ENCODE measurements at regions not wholly inside any gene's neighbourhood (a gene's known extent, or its start where the extent isn't known, plus 50 kb on each side); places are given as distances from the start of the nearest gene placed in this dataset.
"Not testable (repeated sequence)": the region's sequence is repeated elsewhere in the genome, so short reads cannot be mapped to it uniquely, and the experiment has no call there.

GRCh38 chr6:92263864-92264263, 1155.5 kb downstream of the EPHA7 start:
- ATAC-seq (ENCODE audit: insufficient read depth, low FRiP score), result no peak
- no peak for TF ChIP-seq CTCF (IDR thresholded peaks at IDR 0.05; ENCODE audit: control extremely low read depth, extremely low read depth)
- H3K4me1 ChIP-seq (ENCODE audit: control insufficient read depth in 5 of 5, insufficient read depth in 5 of 5, low read length in 5 of 5), result no peaks in the 10 kb centered on the region
- DNase-seq, result peak in 1 of 3 donors; percentile 10
- no peaks in the 10 kb centered on the region for H3K27me3 ChIP-seq (ENCODE audit: control insufficient read depth in 3 of 3, insufficient read depth in 3 of 3, low read length in 2 of 3)
- H3K27ac ChIP-seq (ENCODE audit: low read depth in 1 of 2, low read length in 1 of 2), result no peak overlapping the region
- 61 to 79% methylated on average over 6 of the region's 6 CpGs for WGBS, 2 donors
- no peaks in the 10 kb centered on the region for H3K36me3 ChIP-seq (ENCODE audit: control insufficient read depth in 4 of 4, insufficient read depth in 4 of 4, low read length in 4 of 4)
- no peaks in the 10 kb centered on the region for H3K9me3 ChIP-seq (ENCODE audit: control insufficient read depth in 4 of 4, insufficient read depth in 3 of 4, low read length in 3 of 4)
- no peak overlapping the region for H3K4me3 ChIP-seq
- H3K9ac ChIP-seq (ENCODE audit: insufficient read depth in 1 of 2, low read length in 2 of 2), result no peak overlapping the region

- WGBS, 2 donors, result 75 to 76% methylated on average over 2 of the region's 2 CpGs
- H3K9ac ChIP-seq (ENCODE audit: insufficient read depth in 1 of 2, low read length in 2 of 2), result no peak overlapping the region
- TF ChIP-seq CTCF (IDR thresholded peaks at IDR 0.05; ENCODE audit: control extremely low read depth, extremely low read depth), result no peak
- H3K27ac ChIP-seq (ENCODE audit: low read depth in 1 of 2, low read length in 1 of 2), result no peak overlapping the region
- H3K9me3 ChIP-seq (ENCODE audit: control insufficient read depth in 4 of 4, insufficient read depth in 3 of 4, low read length in 3 of 4), result no peaks in the 10 kb centered on the region
- H3K27me3 ChIP-seq (ENCODE audit: control insufficient read depth in 3 of 3, insufficient read depth in 3 of 3, low read length in 2 of 3), result no peaks in the 10 kb centered on the region
- DNase-seq (no peak), ATAC-seq (ENCODE audit: insufficient read depth, low FRiP score) (no peak)
- no peaks in the 10 kb centered on the region for H3K36me3 ChIP-seq (ENCODE audit: control insufficient read depth in 4 of 4, insufficient read depth in 4 of 4, low read length in 4 of 4)
- no peaks in the 10 kb centered on the region for H3K4me1 ChIP-seq (ENCODE audit: control insufficient read depth in 5 of 5, insufficient read depth in 5 of 5, low read length in 5 of 5)
- no peak overlapping the region for H3K4me3 ChIP-seq
Observed at GRCh38 chr6:92259171-92259570, 1160.2 kb downstream of the EPHA7 start.

- no peak for TF ChIP-seq CTCF (IDR thresholded peaks at IDR 0.05; ENCODE audit: control extremely low read depth, extremely low read depth)
- WGBS, 2 donors, result 73 to 76% methylated on average over 3 of the region's 3 CpGs
- H3K27ac ChIP-seq (ENCODE audit: low read depth in 1 of 2, low read length in 1 of 2), result no peak overlapping the region
- H3K27me3 ChIP-seq (ENCODE audit: control insufficient read depth in 3 of 3, insufficient read depth in 3 of 3, low read length in 2 of 3), result no peaks in the 10 kb centered on the region
- no peaks in the 10 kb centered on the region for H3K36me3 ChIP-seq (ENCODE audit: control insufficient read depth in 4 of 4, insufficient read depth in 4 of 4, low read length in 4 of 4)
- ATAC-seq (ENCODE audit: insufficient read depth, low FRiP score) (no peak), DNase-seq (no peak)
- H3K9me3 ChIP-seq (ENCODE audit: control insufficient read depth in 4 of 4, insufficient read depth in 3 of 4, low read length in 3 of 4), result no peaks in the 10 kb centered on the region
- H3K4me3 ChIP-seq, result no peak overlapping the region
- H3K4me1 ChIP-seq (ENCODE audit: control insufficient read depth in 5 of 5, insufficient read depth in 5 of 5, low read length in 5 of 5), result no peaks in the 10 kb centered on the region
- H3K9ac ChIP-seq (ENCODE audit: insufficient read depth in 1 of 2, low read length in 2 of 2), result no peak overlapping the region
Observed at GRCh38 chr6:92243315-92243714, 1176.0 kb downstream of the EPHA7 start.

GRCh38 chr6:92231171-92231701, 1188.1 kb downstream of the EPHA7 start:
- WGBS, 2 donors, result 76 to 81% methylated on average over 1 of the region's 1 CpG
- no peaks in the 10 kb centered on the region for H3K9me3 ChIP-seq (ENCODE audit: control insufficient read depth in 4 of 4, insufficient read depth in 3 of 4, low read length in 3 of 4)
- ATAC-seq (ENCODE audit: insufficient read depth, low FRiP score), result no peak
- H3K27me3 ChIP-seq (ENCODE audit: control insufficient read depth in 3 of 3, insufficient read depth in 3 of 3, low read length in 2 of 3), result no peaks in the 10 kb centered on the region
- no peak overlapping the region for H3K4me3 ChIP-seq
- peak in 1 of 3 donors; percentile 1 for DNase-seq
- TF ChIP-seq CTCF (IDR thresholded peaks at IDR 0.05; ENCODE audit: control extremely low read depth, extremely low read depth), result no peak
- no peaks in the 10 kb centered on the region for H3K4me1 ChIP-seq (ENCODE audit: control insufficient read depth in 5 of 5, insufficient read depth in 5 of 5, low read length in 5 of 5)
- no peak overlapping the region for H3K9ac ChIP-seq (ENCODE audit: insufficient read depth in 1 of 2, low read length in 2 of 2)
- no peaks in the 10 kb centered on the region for H3K36me3 ChIP-seq (ENCODE audit: control insufficient read depth in 4 of 4, insufficient read depth in 4 of 4, low read length in 4 of 4)
- H3K27ac ChIP-seq (ENCODE audit: low read depth in 1 of 2, low read length in 1 of 2), result no peak overlapping the region

- not testable (repeated sequence) for H3K27ac ChIP-seq (ENCODE audit: low read depth in 1 of 2, low read length in 1 of 2); H3K9ac ChIP-seq (ENCODE audit: insufficient read depth in 1 of 2, low read length in 2 of 2); H3K27me3 ChIP-seq (ENCODE audit: control insufficient read depth in 3 of 3, insufficient read depth in 3 of 3, low read length in 2 of 3); H3K4me1 ChIP-seq (ENCODE audit: control insufficient read depth in 5 of 5, insufficient read depth in 5 of 5, low read length in 5 of 5); ATAC-seq (ENCODE audit: insufficient read depth, low FRiP score); H3K36me3 ChIP-seq (ENCODE audit: control insufficient read depth in 4 of 4, insufficient read depth in 4 of 4, low read length in 4 of 4); DNase-seq; H3K4me3 ChIP-seq; H3K9me3 ChIP-seq (ENCODE audit: control insufficient read depth in 4 of 4, insufficient read depth in 3 of 4, low read length in 3 of 4)
- 92 to 95% methylated on average over 4 of the region's 4 CpGs for WGBS, 2 donors
Observed at GRCh38 chr6:92219987-92220386, 1199.4 kb downstream of the EPHA7 start.

Measured in lung (tissue), 11 donors.